HUES48 (cell line): ENCODE measurements at regions not wholly inside any gene's neighbourhood (a gene's known extent, or its start where the extent isn't known, plus 50 kb on each side); places are given as distances from the start of the nearest gene placed in this dataset.

ENCODE experiments used
- H3K27ac ChIP-seq: one replicate; pipeline ENCODE4 v1.7.0; 2013; ENCODE audit warnings: low read depth, low read length, inconsistent platforms
- H3K27me3 ChIP-seq: 2 replicates; pipeline ENCODE4 v1.6.1; 2013; ENCODE audit warnings: mild to moderate bottlenecking, low read length; ENCODE audit not compliant: control insufficient read depth, insufficient read depth
- H3K36me3 ChIP-seq: 2 replicates; pipeline ENCODE4 v1.6.1; 2013; ENCODE audit warnings: low read length; ENCODE audit not compliant: control insufficient read depth, insufficient read depth
- H3K4me1 ChIP-seq: 2 replicates; pipeline ENCODE4 v1.6.1; 2013; ENCODE audit warnings: mild to moderate bottlenecking, low read length; ENCODE audit not compliant: control insufficient read depth, insufficient read depth
- H3K4me3 ChIP-seq: 2 replicates; pipeline ENCODE4 v1.5.1; 2013; ENCODE audit warnings: mild to moderate bottlenecking, low read depth, low read length
- H3K9ac ChIP-seq: 2 replicates; pipeline ENCODE4 v1.6.1; 2013; ENCODE audit warnings: mild to moderate bottlenecking, low read depth, low read length, moderate library complexity
- H3K9me3 ChIP-seq: 2 replicates; pipeline ENCODE4 v1.6.1; 2013; ENCODE audit warnings: low read length; ENCODE audit not compliant: control insufficient read depth, insufficient read depth

GRCh38 chr10:44267007-44267406, 117.9 kb downstream of the CXCL12 start:
- Histone ChIP-seq H3K4me1 (no peaks in the 10 kb centered on the region), H3K4me3 (no peak overlapping the region), H3K9me3 (peaks cover 7% of the 10 kb centered on the region), H3K36me3 (no peaks in the 10 kb centered on the region), H3K9ac (no peak overlapping the region), H3K27ac (no peak overlapping the region), H3K27me3 (no peaks in the 10 kb centered on the region)

GRCh38 chr10:44264244-44264643, 120.7 kb downstream of the CXCL12 start:
- Histone ChIP-seq H3K4me1 (peaks cover 2% of the 10 kb centered on the region; the same call in 1 of the 2 replicates), H3K9me3 (peaks cover 7% of the 10 kb centered on the region), H3K36me3 (no peaks in the 10 kb centered on the region), H3K4me3 (no peak overlapping the region), H3K9ac (no peak overlapping the region), H3K27me3 (no peaks in the 10 kb centered on the region), H3K27ac (no peak overlapping the region)

DNA sequence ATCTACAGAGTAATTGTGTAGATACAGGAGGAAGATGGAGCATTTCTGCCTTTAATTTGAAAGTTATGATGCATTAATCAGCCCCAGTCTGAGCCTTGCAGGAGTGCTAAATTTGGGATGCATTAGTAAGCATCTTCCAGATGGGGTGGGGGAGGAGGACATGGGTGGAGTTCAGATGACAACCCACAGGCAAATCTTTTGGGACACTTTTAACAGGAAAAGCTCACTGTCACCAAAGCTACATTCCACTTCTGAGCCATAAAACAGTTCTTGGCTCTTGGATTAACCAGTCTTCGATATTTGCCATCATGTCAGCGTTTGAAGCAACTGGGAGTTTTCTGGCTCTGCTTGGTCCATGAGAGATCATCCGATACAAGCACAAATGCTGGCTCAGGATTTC, 121.1 kb downstream of the CXCL12 start:
- peaks cover 7% of the 10 kb centered on the region for H3K9me3 ChIP-seq
- H3K4me1 ChIP-seq: peaks cover 7% of the 10 kb centered on the region
- H3K36me3 ChIP-seq: no peaks in the 10 kb centered on the region
- no peak overlapping the region for H3K9ac ChIP-seq
- H3K27me3 ChIP-seq: no peaks in the 10 kb centered on the region
- no peak overlapping the region for H3K4me3 ChIP-seq
- H3K27ac ChIP-seq: no peak overlapping the region

GRCh38 chr10:44262551-44263251, 122.2 kb downstream of the CXCL12 start:
- Histone ChIP-seq H3K4me3 (no peak overlapping the region), H3K27me3 (no peaks in the 10 kb centered on the region), H3K27ac (no peak overlapping the region), H3K9ac (no peak overlapping the region), H3K4me1 (peaks cover 11% of the 10 kb centered on the region), H3K9me3 (peaks cover 7% of the 10 kb centered on the region), H3K36me3 (no peaks in the 10 kb centered on the region)

- Histone ChIP-seq H3K27me3 (no peaks in the 10 kb centered on the region), H3K4me3 (no peak overlapping the region), H3K4me1 (peaks cover 11% of the 10 kb centered on the region), H3K27ac (no peak overlapping the region), H3K36me3 (no peaks in the 10 kb centered on the region), H3K9me3 (peaks cover 4% of the 10 kb centered on the region), H3K9ac (no peak overlapping the region)
Observed at GRCh38 chr10:44261710-44262455, 123.0 kb downstream of the CXCL12 start.

DNA sequence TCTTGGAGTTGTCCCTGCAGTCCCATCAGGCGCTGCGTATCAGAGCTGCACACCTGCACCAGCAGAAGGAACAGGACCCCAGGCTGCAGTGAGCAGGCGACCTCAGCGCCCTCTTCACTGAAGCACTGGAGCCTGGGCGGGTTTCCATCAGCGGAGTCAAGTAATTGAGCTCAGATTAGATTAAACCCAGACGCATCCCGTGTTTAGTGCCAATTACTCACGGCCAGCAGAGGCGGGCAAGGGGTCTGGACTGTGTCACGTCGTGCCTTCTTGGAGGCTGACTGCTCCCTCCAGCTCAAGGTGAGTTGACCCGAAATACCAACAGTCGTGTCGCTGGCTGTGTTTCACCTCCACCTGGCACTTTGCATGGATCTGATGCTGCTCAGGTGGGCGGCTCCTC, 123.6 kb downstream of the CXCL12 start:
- Histone ChIP-seq H3K27ac (no peak overlapping the region), H3K9me3 (no peaks in the 10 kb centered on the region; the same call in 1 of the 2 replicates), H3K27me3 (no peaks in the 10 kb centered on the region), H3K36me3 (no peaks in the 10 kb centered on the region), H3K9ac (no peak overlapping the region), H3K4me1 (peaks cover 11% of the 10 kb centered on the region), H3K4me3 (no peak overlapping the region)

DNA sequence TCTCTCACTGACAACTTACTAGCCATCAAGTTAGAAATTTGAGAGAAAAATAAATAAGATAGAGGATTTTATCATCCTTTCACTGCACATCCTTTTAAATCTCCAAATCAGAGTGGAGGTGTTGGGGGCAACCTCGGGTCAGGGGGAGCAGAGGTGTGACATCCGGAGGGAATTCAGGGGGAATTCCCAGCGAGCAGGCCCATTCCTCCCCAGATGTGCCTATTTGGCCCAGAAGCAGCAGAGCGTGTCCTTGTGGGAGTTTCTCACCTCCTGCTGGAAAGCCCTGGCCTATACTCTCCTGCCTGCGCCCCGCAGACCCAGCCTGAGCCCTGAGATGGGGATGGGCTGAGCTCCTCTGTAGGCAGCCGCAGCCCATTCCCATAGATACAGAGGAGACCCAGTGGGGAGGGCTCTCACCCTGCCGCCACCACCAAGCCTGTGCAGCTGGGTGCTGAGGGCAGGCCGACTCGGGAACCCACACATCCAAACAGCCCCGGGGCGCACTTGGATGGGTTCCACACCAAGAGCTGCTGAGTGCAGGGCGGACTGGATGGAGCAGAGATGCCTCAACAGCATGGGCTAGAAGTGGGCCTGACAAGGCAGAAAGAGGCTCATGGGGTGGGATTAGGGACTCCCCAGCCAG, 124.5 kb downstream of the CXCL12 start:
- no peak overlapping the region for H3K4me3 ChIP-seq
- peaks cover 11% of the 10 kb centered on the region for H3K4me1 ChIP-seq
- H3K27ac ChIP-seq: no peak overlapping the region

DNA sequence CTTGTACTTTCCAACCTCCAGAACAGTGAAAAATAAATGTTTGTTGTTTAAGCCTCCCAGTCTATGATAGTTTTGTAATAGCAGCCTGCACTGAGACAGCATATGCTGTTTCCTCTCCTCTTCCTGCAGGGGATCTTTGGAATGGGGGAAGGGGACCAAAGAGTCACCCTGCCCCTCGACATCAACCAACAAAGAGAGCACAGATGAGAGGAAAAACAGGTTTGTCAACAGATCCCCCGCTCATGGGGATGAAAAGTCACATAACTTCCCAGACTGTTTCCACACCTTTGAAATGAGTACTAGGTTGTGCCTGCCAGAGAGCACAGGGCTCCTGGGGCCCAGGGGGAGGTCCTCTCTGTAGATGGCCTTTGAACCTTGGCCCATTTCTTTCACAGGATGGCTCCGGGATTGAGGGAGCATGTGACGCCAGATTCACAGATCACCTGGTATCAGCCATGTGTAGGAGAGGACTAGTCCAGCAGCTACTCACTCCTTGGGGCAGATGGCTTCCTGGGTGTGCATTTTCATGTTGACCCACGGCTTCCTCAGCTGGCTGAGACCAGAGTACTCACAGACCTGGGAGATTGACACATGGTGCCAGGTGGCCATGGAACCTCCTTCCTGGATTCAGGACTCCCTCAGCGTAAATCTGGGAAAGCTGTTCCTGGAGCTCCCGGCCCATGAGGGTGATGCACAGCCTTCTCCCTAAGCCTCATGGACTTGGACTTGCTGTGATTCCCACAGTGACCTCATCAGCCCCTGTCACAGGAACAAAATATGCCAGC, 125.6 kb downstream of the CXCL12 start:
- Histone ChIP-seq H3K27me3 (no peaks in the 10 kb centered on the region), H3K36me3 (no peaks in the 10 kb centered on the region), H3K9ac (no peak overlapping the region), H3K9me3 (no peaks in the 10 kb centered on the region), H3K4me3 (no peak overlapping the region), H3K4me1 (peaks cover 11% of the 10 kb centered on the region), H3K27ac (no peak overlapping the region)

More for the DNA sequence above, 124.5 kb downstream of the CXCL12 start:
- Histone ChIP-seq H3K27me3 (no peaks in the 10 kb centered on the region), H3K9me3 (no peaks in the 10 kb centered on the region), H3K9ac (no peak overlapping the region), H3K36me3 (no peaks in the 10 kb centered on the region)

DNA sequence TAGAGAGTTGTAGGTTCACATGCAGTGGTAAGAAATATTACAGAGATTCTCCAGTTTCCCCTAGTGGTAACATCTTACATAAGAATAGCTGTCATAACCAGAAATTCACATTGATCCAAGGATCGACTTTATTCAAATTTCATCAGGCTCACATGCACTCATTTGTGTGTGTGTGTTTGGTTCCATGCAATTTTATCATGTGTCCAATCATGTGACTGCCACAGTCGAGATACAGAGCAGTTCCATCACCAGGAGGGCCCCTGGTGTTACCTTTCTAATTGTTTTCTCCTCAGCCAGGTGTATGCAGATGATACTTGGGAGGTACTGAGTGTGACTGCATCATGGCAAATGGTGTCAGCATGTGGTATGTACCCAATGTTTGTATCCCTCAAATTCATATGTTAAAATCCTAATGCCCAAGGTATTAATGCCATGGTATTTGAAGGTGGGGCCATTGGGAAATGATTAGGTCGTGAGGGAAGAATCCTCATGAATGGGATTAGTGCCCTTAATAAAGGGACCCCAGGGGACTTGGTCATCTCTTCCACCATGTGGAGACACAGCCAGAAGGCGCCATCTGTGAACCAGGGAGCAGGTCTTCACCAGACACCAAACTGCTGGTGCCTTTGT, 126.3 kb downstream of the CXCL12 start:
- H3K36me3 ChIP-seq: no peaks in the 10 kb centered on the region

DNA sequence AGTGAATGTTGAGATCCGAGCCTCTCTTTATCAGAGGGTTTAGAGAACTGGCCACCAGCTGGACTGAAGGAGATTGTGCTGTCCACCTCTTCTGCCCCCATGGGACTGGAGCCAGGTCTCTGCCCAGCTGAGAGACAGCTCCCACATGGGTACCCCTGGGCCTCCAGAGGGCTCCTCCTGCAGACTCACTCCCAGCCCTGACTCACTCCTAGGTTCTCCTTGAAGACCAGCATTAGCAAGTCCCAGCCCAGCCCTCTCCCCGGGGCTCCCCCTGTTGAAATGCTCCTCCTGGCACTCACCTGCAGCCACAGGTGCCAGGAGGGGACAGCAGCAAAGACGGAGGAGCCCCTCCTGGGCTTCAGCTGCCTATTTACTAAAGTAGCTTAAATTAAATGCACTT, 126.9 kb downstream of the CXCL12 start:
- Histone ChIP-seq H3K36me3 (no peaks in the 10 kb centered on the region), H3K4me3 (no peak overlapping the region), H3K27ac (no peak overlapping the region), H3K27me3 (no peaks in the 10 kb centered on the region), H3K4me1 (peaks cover 11% of the 10 kb centered on the region), H3K9ac (no peak overlapping the region), H3K9me3 (no peaks in the 10 kb centered on the region)

More for the DNA sequence above, 126.3 kb downstream of the CXCL12 start:
- no peak overlapping the region for H3K4me3 ChIP-seq
- peaks cover 11% of the 10 kb centered on the region for H3K4me1 ChIP-seq
- no peaks in the 10 kb centered on the region for H3K9me3 ChIP-seq
- H3K27me3 ChIP-seq: no peaks in the 10 kb centered on the region
- H3K27ac ChIP-seq: no peak overlapping the region
- H3K9ac ChIP-seq: no peak overlapping the region
